Stomach (tissue), 8 donors: ENCODE measurements at regions not wholly inside any gene's neighbourhood (a gene's known extent, or its start where the extent isn't known, plus 50 kb on each side); places are given as distances from the start of the nearest gene placed in this dataset.

Experiments used
- DNase-seq, 2 donors: peaks; one replicate each; pipeline versions ENCODE4 v3.0.0 to v3.0.0-alpha.2; 2013 to 2019
- H3K27ac ChIP-seq, 5 donors: fragments of 200-600 bp in 4 of 5; sonication (generic) in 4 of 5; one replicate each; pipeline ENCODE4 v1.5.1; 2013 to 2019; ENCODE audit warnings: mild to moderate bottlenecking in 1 of 5, moderate library complexity in 1 of 5
- H3K27me3 ChIP-seq, 3 donors: fragments of 200-600 bp; sonication (generic); one replicate each; pipeline ENCODE4 v1.5.1; 2017 to 2019; ENCODE audit warnings: mixed run types in 1 of 3
- H3K36me3 ChIP-seq, 4 donors: fragments of 200-600 bp; sonication (generic); 1 replicate in 3 of 4; 2 replicates in 1 of 4; pipeline ENCODE4 v1.5.1; 2016 to 2019
- H3K4me1 ChIP-seq, 4 donors: fragments of 200-600 bp; sonication (generic); one replicate each; pipeline ENCODE4 v1.5.1; 2016 to 2019
- H3K4me3 ChIP-seq, 4 donors: fragments of 200-600 bp; sonication (generic) in 3 of 4; one replicate each; pipeline ENCODE4 v1.5.1; 2016 to 2019; ENCODE audit warnings: mild to moderate bottlenecking in 1 of 4
- H3K9me3 ChIP-seq, 4 donors: fragments of 200-600 bp; sonication (generic); one replicate each; pipeline ENCODE4 v1.5.1; 2016 to 2019
- EP300 ChIP-seq: sonication (generic); formaldehyde crosslinking; IDR thresholded peaks from one replicate; pipeline ENCODE4 v1.6.1; 2017; ENCODE audit warnings: antibody characterized with exemption
- POLR2A ChIP-seq, 4 donors: fragments of 450-650 bp; IDR thresholded peaks; one replicate each; pipeline ENCODE4 v1.6.1; 2016; ENCODE audit warnings: antibody characterized with exemption in 4 of 4, control low read depth in 2 of 4, mild to moderate bottlenecking in 1 of 4, moderate library complexity in 1 of 4
- POLR2AphosphoS5 ChIP-seq, 3 donors: sonication (generic); formaldehyde crosslinking; IDR thresholded peaks; one replicate each; pipeline ENCODE4 v1.6.1; 2016; ENCODE audit warnings: antibody characterized with exemption in 3 of 3
- WGBS, 5 donors: extraction: QIAGEN DNeasy Blood & Tissue Kit in 3 of 5; methylation state at CpG; one replicate each; pipeline versions ENCODE4 v1.1.5 to v1.1.7; 2013 to 2018; 5-methylcytosine and 5-hydroxymethylcytosine counted together
- intact Hi-C: fragments of 100-400 bp; cut with DNase I; formaldehyde crosslinking; loops from one replicate; pipeline ENCODE4 v1.15.1; 2023; ENCODE audit warnings: low total_unique reads
- TF ChIP-seq, protein P1 (sequence below), 7 experiments: fragments of 450-650 bp in 4 of 7; fragments of 200-600 bp in 3 of 7; sonication (generic) in 3 of 7; IDR thresholded peaks; one replicate each; pipeline ENCODE4 v1.5.1; 2016 to 2019; ENCODE audit warnings: antibody characterized with exemption in 7 of 7, control low read depth in 2 of 7, mild to moderate bottlenecking in 1 of 7
- donor health status: healthy with polysubstance abuse.
- donor health status: Bipolar disorder and iron deficiency.
- donor health status: healthy.

DNA sequence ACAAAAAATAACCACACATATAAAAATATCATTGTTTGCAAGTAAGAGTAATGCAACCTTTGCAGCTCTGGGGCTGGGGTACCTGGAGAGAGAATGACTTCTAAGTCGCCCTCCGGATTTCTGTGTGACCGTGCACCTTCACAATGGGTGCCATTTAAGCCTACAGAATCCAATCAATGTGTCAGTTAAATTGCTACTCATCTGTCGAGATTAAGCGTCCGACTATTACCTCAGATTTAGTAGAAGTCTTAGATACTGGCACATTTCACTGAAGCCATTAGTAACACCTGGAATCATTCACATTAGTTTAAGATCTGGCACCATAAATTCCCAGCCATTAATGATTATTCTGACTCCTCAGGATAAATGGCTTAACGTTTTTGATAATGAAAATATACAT, 507.3 kb upstream of the MGMT start:
- intact Hi-C loops, result no loop called here
- peaks cover 0 to 7% (median 0%) of the 10 kb centered on the region in 3 donors for H3K27me3 ChIP-seq
- no peak overlapping the region for H3K4me3 ChIP-seq
- 72 to 80% (median 73%) methylated on average over 7 of the region's 7 CpGs for WGBS, 5 donors
- DNase-seq, result no peak
- no peaks in the 10 kb centered on the region for H3K4me1 ChIP-seq
- H3K36me3 ChIP-seq, result no peaks in the 10 kb centered on the region
- TF ChIP-seq, protein P1, sequence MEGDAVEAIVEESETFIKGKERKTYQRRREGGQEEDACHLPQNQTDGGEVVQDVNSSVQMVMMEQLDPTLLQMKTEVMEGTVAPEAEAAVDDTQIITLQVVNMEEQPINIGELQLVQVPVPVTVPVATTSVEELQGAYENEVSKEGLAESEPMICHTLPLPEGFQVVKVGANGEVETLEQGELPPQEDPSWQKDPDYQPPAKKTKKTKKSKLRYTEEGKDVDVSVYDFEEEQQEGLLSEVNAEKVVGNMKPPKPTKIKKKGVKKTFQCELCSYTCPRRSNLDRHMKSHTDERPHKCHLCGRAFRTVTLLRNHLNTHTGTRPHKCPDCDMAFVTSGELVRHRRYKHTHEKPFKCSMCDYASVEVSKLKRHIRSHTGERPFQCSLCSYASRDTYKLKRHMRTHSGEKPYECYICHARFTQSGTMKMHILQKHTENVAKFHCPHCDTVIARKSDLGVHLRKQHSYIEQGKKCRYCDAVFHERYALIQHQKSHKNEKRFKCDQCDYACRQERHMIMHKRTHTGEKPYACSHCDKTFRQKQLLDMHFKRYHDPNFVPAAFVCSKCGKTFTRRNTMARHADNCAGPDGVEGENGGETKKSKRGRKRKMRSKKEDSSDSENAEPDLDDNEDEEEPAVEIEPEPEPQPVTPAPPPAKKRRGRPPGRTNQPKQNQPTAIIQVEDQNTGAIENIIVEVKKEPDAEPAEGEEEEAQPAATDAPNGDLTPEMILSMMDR (IDR thresholded peaks at IDR 0.05), result no peak
- TF ChIP-seq POLR2AphosphoS5 (IDR thresholded peaks at IDR 0.05) (no peak), POLR2A (IDR thresholded peaks at IDR 0.05) (no peak), EP300 (no peak)
- no peak overlapping the region for H3K27ac ChIP-seq
- H3K9me3 ChIP-seq, result no peaks in the 10 kb centered on the region

DNA sequence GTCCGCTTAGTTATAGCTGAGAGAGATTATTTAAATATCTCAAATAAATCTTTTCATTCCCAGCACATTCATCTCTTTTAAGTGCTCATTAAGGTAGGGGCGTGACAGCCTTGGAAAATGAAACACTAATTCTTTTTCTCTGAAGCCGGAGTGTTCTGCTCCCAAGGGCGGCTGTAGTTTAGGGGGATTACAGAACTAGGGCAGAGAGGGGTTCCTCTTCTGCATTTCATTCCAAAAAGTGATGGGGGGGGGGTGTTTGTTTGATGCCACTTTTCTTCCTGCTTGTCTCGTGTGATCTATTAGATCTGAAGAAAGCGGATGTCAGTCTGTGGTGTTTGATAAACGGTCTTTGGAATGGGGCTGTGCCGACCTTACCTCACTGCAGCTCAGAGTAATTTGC, 506.5 kb upstream of the MGMT start:
- DNase-seq, result no peak
- H3K4me1 ChIP-seq, result no peaks in the 10 kb centered on the region
- TF ChIP-seq EP300, result no peak
- TF ChIP-seq POLR2AphosphoS5 (IDR thresholded peaks at IDR 0.05), result no peak
- no peak for TF ChIP-seq POLR2A (IDR thresholded peaks at IDR 0.05)
- TF ChIP-seq, protein P1 (IDR thresholded peaks at IDR 0.05), result no peak
- no peaks in the 10 kb centered on the region for H3K36me3 ChIP-seq
- no peak overlapping the region for H3K27ac ChIP-seq
- H3K27me3 ChIP-seq, result peaks cover 0 to 7% (median 0%) of the 10 kb centered on the region in 3 donors
- intact Hi-C loops, result no loop called here
- peaks cover 0 to 4% (median 0%) of the 10 kb centered on the region in 4 donors for H3K9me3 ChIP-seq
- WGBS, 5 donors, result 52 to 58% (median 56%) methylated on average over 8 of the region's 8 CpGs
- no peak overlapping the region for H3K4me3 ChIP-seq

DNA sequence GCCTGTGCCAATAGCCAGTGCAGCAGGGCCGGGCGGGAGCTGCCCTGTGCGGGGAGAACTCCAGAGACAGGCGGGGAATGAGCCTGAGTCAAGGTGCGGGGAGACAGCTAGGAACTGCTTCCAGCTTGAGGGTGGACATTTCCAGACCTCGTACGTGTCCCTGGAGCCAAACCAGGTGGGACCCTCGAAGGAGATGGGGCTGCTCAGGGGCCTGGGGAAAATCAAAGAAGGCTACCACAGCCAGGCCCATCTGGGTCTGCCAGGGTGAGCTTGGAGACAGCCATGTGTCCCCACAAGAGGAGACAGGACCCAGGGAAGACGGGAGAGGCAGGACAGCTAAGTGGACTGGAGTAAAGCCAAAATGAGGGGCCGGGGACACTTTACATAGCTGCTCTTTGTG, 504.9 kb upstream of the MGMT start:
- no peak for DNase-seq
- Histone ChIP-seq H3K36me3 (no peaks in the 10 kb centered on the region), H3K4me1 (no peaks in the 10 kb centered on the region), H3K27ac (no peak overlapping the region), H3K4me3 (no peak overlapping the region), H3K27me3 (peaks cover 0 to 20% (median 0%) of the 10 kb centered on the region in 3 donors), H3K9me3 (peaks cover 0 to 4% (median 0%) of the 10 kb centered on the region in 4 donors)
- 72 to 80% (median 79%) methylated on average over 10 of the region's 10 CpGs for WGBS, 5 donors
- TF ChIP-seq EP300, result no peak
- TF ChIP-seq POLR2A (IDR thresholded peaks at IDR 0.05), result no peak
- TF ChIP-seq, protein P1 (IDR thresholded peaks at IDR 0.05), result no peak
- TF ChIP-seq POLR2AphosphoS5 (IDR thresholded peaks at IDR 0.05), result no peak
- intact Hi-C loops, result no loop called here

DNA sequence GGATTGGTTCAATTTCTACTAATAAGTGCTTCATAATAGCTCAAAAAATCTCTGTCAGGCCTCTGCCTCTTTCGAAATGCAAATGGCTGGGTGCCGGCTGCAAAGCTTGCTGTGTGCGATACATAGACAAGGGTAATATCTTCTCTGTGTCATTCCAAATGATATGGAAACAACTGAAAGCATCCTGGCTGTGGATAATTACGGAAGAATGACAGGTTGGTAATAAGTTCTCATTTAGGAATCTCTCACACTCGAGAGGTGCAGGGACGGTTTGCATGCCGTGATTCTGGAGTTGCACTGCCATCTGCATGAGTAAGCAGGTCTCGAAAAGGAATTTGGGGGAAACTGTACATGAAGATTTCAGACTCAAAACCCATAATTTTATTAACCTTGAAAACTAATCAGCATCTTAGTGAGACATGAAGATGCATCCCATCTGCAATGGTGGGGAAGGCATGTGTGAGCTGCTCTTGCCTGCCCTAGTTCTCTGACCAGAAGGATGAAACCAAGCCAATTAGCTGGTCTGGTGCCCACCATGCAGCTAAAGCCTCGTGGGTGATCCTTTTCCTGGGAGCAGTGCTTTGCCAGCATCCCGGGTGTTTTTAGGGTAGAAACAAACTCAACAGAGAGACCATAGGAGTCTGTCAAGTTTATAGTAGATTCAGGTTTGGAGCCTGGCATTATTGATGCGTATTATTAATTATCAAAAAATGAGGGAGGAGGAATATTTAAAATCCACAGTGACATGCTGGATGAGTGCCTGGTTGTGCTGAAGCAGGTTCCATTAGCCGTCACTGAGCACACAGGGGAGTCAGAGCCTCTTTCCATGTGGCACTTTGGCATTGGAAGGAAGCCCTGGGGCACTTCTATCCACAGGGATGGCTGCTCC, 503.6 kb upstream of the MGMT start:
- 78 to 86% (median 84%) methylated on average over 12 of the region's 12 CpGs for WGBS, 5 donors

More for the DNA sequence above, 503.6 kb upstream of the MGMT start:
- no peak for DNase-seq
- Histone ChIP-seq H3K27me3 (peaks cover 0 to 26% (median 4%) of the 10 kb centered on the region in 3 donors), H3K9me3 (peaks cover 0 to 4% (median 0%) of the 10 kb centered on the region in 4 donors), H3K4me3 (no peak overlapping the region), H3K27ac (no peak overlapping the region), H3K36me3 (no peaks in the 10 kb centered on the region), H3K4me1 (no peaks in the 10 kb centered on the region)
- TF ChIP-seq POLR2A (IDR thresholded peaks at IDR 0.05) (no peak), EP300 (no peak), POLR2AphosphoS5 (IDR thresholded peaks at IDR 0.05) (no peak)
- TF ChIP-seq, protein P1 (IDR thresholded peaks at IDR 0.05), result no peak
- intact Hi-C loops, result no loop called here
